ENCODE measurements at regions not wholly inside any gene's neighbourhood (a gene's known extent, or its start where the extent isn't known, plus 50 kb on each side); places are given as distances from the start of the nearest gene placed in this dataset.
A peak's percentile ranks its signal among the peaks of the same experiment; 100 is the strongest.

DNA sequence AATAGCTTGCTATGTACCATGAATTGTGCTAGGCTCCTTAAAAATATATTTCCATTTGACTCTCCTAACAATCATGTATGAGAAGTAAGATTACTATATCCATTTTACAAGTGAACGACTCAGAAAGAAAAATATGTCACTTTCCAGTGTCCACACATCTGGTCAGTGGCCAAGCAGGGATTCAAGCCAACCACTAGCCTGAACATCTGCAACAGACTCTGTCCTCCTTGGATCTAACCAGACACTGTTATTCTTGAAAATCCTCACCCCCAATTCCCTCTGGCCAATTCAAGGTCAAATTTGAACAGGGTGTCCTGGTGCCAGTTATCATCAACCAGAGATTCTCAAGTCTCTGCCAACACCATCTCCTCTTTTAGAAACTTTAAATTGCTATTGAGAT is 344.1 kb upstream of the WWC1 start:
- Histone ChIP-seq H3K4me3 (replicated peaks; ENCODE audit: low read depth, low read length) (no peak overlapping the region), H3K36me3 (ENCODE audit: control insufficient read depth, insufficient read depth, low read length) (no peaks in the 10 kb centered on the region), H3K27me3 (replicated peaks; ENCODE audit: control insufficient read depth, insufficient read depth, low read length) (no peaks in the 10 kb centered on the region; the same call in 1 of the 2 replicates)
- no peak for TF ChIP-seq CTCF (IDR thresholded peaks at IDR 0.05; ENCODE audit: insufficient read depth, low read length, poor library complexity, severe bottlenecking)
- DNase-seq (ENCODE audit: extremely low read depth, insufficient read length), result no peak

DNA sequence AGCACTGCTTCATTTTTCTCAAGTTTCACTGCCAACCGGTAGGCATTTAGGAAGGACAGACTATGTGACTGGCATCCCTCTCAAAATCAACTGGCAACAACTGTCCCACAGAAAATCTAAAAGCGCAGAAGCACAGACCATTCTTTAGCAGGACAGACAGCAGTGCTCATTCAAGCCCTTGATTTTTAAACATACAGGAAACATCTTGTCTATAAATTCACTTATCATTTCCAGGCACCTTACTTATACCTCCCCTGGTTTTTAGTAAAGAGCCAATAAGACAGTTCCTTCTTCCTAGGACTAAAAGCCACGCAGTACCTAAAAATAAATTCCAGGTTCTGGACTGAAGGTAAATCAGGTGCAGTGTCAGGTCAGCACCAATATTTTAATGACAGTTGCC is 343.2 kb upstream of the WWC1 start:
- DNase-seq (ENCODE audit: extremely low read depth, insufficient read length), result no peak
- no peaks in the 10 kb centered on the region for H3K27me3 ChIP-seq (replicated peaks; ENCODE audit: control insufficient read depth, insufficient read depth, low read length)
- H3K36me3 ChIP-seq (ENCODE audit: control insufficient read depth, insufficient read depth, low read length), result no peaks in the 10 kb centered on the region
- TF ChIP-seq CTCF (IDR thresholded peaks at IDR 0.05; ENCODE audit: insufficient read depth, low read length, poor library complexity, severe bottlenecking), result no peak
- H3K4me3 ChIP-seq (replicated peaks; ENCODE audit: low read depth, low read length), result no peak overlapping the region

- TF ChIP-seq CTCF (IDR thresholded peaks at IDR 0.05; ENCODE audit: insufficient read depth, low read length, poor library complexity, severe bottlenecking), result no peak
- no peaks in the 10 kb centered on the region for H3K27me3 ChIP-seq (replicated peaks; ENCODE audit: control insufficient read depth, insufficient read depth, low read length)
- no peaks in the 10 kb centered on the region for H3K36me3 ChIP-seq (ENCODE audit: control insufficient read depth, insufficient read depth, low read length)
- no peak for DNase-seq (ENCODE audit: extremely low read depth, insufficient read length)
- H3K4me3 ChIP-seq (replicated peaks; ENCODE audit: low read depth, low read length), result no peak overlapping the region
These were observed 342.0 kb upstream of the WWC1 start for GRCh38 chr5:167949435-167949834.

GRCh38 chr5:167950126-167950721 is 341.2 kb upstream of the WWC1 start:
- no peak overlapping the region for H3K4me3 ChIP-seq (replicated peaks; ENCODE audit: low read depth, low read length)
- no peak for TF ChIP-seq CTCF (IDR thresholded peaks at IDR 0.05; ENCODE audit: insufficient read depth, low read length, poor library complexity, severe bottlenecking)
- H3K27me3 ChIP-seq (replicated peaks; ENCODE audit: control insufficient read depth, insufficient read depth, low read length), result no peaks in the 10 kb centered on the region
- DNase-seq (ENCODE audit: extremely low read depth, insufficient read length), result no peak
- no peaks in the 10 kb centered on the region for H3K36me3 ChIP-seq (ENCODE audit: control insufficient read depth, insufficient read depth, low read length)

DNA sequence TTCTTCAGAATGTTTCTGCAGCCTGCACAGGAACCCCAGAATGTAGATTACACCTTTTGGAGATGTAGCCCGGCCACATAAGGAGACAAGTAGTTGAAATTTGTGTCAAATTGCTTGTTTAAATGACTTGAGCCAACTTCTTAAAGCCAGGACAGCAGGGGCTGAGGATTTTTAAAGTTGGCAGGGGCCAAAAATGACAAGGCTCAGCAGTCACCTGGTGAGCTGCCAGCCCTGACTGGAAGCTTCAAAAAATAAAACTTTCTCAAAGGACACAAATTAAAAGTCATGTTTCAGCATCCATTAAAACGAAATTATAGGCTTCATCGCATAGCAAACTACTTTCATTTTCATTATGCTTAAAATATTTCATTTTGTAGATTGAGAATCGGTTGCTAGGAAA is 340.3 kb upstream of the WWC1 start:
- DNase-seq (ENCODE audit: extremely low read depth, insufficient read length), result no peak
- Histone ChIP-seq H3K4me3 (replicated peaks; ENCODE audit: low read depth, low read length) (peak overlapping the region; percentile 15; the same call in 1 of the 2 replicates), H3K36me3 (ENCODE audit: control insufficient read depth, insufficient read depth, low read length) (no peaks in the 10 kb centered on the region), H3K27me3 (replicated peaks; ENCODE audit: control insufficient read depth, insufficient read depth, low read length) (no peaks in the 10 kb centered on the region)
- TF ChIP-seq CTCF (IDR thresholded peaks at IDR 0.05; ENCODE audit: insufficient read depth, low read length, poor library complexity, severe bottlenecking), result no peak
